NCI-H146 treated with DMSO at 0.1 percent for 48 hours (cell line): ENCODE measurements at regions not wholly inside any gene's neighbourhood (a gene's known extent, or its start where the extent isn't known, plus 50 kb on each side); places are given as distances from the start of the nearest gene placed in this dataset.

Experiments
- DNase-seq: peaks from one replicate; lab custom pipeline; 2025; ENCODE audit not compliant: unreplicated experiment; lab: John Stamatoyannopoulos, UW

DNA sequence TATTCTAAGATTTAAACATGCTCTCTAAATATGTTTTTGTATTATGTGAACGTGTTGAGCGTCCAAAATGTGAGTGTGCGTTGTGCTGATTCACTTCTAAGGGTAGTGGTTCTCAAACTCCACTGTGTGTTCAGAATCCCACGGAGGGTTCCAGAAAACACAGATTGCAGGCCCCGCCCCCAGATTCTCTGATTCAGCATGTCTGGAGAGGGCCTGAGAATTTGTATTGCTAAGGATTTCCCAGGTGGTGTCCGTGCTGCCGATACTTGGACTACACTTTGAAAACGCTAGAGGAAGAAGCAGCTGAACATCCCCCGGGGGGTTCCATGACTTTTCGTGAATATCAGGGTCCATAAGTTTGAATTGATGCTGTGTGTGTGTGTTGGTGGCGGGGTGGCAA lies 1043.2 kb upstream of the WWC1 start:
- DNase-seq, result no peak

DNA sequence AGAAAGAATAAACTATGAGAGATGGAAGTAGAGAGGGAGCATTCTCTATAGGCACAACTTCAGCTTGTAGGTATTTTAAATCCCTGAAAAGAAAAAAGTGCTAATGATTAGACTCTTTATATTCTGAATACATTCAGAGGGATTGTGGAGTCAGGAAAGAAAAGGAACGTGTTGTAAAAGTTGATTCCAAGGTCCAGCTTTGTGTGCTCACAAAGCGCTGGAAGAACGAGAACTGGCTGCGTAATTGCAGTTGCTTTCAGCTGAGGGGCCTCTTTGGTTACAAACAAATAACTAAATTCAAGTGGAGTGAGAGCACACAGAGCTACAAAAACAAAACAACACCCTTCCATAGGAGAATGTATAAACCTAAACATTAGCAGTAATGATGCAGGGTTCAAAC lies 1040.4 kb upstream of the WWC1 start:
- no peak for DNase-seq

DNA sequence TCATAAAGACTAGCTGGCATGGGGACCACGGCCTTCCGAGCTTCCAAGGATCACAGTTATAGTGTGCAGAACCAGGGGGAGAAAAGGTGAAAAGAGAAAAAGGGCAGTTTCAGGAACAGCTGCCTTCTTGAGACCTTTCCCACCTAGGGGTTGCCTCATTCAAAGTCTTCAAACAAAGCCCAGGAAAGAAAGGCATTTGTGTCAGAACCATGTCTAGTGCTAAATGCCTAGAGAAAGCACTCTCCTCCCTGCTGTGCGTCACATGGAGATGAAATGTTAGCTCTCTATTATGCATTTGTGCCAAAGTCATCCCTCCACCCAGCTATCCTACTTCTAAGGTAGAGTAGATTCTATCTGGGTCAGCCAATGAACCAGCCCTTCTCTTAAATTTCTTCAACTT lies 1037.3 kb upstream of the WWC1 start:
- no peak for DNase-seq

DNA sequence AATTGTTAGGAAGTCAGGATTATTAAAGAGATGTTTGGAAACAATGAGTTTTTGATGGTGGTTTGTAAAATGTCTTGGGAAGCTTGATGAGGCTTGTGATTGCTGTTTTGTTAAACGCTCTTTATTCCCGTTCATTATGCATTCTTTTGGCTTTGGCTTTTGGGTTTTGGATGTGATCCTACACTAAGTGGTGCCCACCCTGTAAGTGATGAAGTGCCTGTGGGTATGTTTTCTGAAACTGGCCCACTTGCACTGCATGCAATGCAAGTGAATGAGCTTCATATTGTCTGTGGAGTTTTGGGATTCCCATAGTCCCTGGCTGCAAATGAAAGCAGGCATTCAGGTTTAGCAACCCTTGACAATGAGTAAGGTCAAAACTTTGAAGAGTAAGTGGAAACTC lies 1035.5 kb upstream of the WWC1 start:
- no peak for DNase-seq

DNA sequence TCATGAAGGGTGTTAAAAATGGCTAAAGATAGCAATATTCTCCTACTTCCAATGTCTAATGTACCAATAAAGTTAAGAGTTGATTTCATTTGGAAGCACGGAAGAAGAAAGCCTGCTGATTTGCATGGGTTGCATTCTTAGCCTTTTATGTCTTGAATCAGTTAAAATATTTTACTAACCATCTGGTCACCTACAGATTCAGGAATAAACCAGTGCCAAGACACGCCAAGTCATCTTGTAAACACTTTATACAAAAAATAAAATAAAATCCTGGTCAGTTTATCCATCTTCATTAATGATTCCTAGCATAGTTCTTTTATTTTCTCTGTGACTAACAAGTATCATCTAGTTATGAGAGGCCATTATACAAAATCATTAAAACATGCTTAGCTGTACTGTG lies 1031.6 kb upstream of the WWC1 start:
- no peak for DNase-seq

DNA sequence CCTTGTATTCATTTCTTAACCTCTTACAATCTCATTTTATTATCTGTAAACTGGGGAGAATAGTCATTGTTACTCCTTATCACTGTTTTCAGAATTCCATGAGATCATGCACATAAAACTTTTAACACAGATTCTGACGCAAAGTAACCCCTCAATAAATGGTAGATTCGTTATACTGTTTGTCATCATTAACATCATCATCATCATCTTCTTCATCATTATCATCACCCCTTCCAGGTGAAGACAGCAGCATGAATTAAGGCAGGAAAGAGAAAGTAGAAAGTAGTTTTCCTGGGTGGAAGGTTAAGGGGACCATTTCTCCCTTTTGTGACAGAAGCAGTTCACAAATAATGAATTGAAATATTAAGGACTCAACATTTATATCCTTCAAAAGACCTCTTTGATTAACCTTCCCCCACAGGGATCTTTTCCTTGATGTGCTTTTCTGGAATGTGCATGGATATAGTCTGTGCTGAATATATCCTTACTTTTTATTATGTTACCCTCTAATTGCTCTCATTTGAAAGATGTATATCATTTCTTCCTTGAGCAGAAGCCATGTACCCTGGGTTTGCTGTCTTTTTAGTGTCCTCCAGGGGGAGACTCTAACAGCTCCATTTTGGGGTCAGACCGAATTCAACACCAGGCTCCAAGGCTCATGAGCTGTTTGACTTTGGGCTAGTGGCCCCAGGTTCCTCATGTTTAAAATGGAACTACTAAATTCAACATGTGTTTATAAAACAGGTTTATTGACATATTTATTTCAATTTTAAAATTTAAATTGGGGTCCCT lies 1029.9 kb upstream of the WWC1 start:
- no peak for DNase-seq

DNA sequence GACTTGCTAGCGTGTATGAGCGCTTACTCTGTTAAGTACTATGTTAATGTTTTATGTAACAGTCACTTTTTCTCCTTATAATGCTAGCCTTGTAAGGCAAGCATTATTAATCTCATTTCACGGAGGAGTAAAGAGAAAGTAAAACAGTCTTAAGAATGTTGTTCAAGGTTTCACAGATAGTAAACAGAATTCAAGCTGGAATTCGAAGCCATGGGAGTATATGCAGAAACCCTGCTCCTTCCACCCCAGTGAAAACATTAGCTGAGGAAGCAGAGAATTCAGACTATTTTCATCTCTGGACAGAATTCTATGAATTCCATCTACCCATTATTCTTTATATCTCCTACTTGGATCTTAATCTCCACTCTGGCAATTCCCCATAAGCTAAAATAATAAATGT lies 1028.3 kb upstream of the WWC1 start:
- DNase-seq, result no peak

DNA sequence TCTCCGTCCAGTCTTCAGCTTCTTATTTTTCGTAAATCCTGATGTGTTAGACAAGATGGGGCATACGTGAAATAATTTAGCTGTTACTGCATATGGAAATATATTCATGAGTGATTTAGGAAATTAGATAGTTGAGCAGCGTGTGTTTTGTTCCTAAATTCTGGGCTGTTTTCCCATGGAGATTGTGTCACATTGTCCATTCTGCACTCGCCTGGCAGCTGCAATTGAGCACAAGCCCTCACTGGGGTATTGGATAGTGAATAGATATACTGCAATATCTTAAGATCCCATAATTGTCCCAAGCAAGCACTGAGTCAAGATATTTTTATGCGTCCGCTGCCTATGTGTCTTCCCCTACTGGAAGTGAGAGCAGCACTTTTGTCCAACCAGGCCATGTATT lies 1027.1 kb upstream of the WWC1 start:
- no peak for DNase-seq

DNA sequence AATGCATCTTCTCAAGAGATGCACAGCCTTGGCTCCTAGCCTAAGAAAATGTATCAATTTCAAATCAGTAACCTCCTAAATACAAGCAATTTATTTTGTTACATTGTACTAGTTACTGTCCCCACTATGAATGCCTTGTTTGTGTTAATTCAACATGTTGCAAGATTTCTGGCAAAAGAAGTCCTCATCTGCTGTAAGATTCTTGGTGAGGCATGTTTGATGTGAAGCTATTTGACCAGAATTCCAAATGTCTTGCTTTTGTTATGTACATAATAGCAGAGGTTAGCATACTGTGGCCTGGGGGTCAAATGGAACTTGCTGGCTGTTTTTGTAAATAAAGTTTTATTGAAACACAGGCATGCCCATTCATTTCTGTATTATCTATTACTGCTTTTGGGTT lies 1023.1 kb upstream of the WWC1 start:
- DNase-seq, result no peak

DNA sequence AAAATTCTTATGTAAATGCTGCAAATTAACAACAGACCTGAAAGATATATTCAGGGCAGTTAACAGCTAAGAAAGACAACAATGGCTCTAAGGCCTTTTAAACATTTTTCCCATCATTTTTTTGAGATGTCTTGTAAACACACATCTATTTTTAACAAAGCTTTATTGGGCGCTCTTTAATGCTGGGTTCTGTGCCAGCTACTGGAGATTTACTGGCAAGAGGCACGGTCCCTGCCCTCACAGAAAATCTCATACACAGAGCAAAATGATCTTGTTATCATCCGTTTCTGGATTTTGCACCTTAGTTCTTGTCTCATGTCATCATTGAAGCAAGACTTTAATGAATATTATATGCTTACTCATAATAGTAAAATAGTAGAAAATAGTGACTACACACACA lies 1022.3 kb upstream of the WWC1 start:
- DNase-seq, result no peak

DNA sequence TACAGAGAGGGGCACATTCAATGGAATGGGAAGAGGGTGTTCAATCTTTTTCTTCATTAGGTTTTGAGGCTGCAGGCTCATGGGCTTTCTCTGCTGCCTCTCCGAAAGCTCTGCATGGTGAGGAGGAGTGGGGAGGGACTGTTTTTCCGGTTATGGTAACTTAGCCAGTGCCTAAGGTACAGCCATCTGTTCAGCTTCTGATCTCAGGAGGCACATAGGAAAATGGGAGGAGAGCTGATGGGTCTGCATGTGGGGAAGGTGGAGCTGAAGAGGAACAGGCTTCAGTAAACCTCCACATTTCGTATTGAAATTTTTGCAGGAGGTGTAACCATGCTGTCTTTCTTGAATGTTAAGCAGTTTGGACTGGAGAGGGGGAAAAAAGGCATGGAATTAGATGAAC lies 1020.4 kb upstream of the WWC1 start:
- DNase-seq, result no peak

DNA sequence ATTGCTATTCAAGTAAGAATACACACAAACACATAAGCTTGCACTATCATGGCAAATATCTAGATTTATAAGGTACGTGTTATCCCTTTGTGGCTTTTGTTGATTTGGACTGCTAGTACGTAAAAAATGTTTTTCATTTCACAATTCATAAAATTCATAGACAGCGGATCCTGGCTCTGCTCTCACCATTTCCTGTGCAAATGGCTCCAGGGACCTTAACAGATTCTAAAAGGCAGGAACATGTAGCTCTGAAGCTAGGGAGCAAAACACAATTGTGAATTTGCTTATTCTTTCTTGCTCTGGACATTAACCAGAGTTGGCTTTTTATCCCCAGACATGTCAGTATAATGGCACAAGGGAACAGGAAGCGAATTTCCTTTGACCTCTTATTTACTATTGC lies 1019.9 kb upstream of the WWC1 start:
- no peak for DNase-seq

DNA sequence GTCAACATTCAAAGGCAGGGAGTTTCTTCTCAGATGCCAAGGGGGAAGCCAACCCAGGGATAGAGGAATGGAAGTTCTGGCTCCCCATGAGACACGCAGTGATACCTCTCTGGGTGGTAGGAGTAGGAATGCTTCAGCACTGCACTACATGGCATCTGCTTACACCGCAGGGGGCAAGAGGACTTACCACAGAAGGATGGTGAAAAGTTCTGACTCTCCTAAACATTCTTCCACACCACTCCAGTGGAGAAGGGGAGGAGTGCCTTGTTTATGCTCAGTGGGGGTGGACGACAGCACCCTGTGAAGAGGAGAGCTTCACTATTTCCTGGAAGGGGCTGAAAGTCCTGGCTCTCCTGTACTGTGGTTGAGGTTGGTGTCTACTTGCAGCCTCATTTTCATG lies 1011.3 kb upstream of the WWC1 start:
- DNase-seq, result no peak

DNA sequence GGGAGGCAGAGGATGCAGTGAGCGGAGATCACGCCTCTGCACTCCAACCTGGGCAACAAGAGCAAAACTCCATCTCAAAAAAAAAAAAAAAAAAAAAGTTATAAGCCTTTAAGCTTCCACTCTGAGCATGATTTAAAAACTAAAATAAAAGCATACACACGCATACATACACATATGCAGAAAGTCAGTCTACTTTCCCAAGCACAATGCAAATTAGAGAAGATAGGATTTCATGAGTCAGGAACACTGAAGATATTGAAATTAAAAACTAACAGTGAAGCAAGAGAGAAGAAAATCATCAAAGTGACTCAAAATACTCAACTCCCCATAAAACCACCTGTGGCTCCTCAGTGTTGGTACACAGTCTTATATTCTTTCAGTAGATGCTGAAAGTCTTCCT lies 1009.5 kb upstream of the WWC1 start:
- no peak for DNase-seq

DNA sequence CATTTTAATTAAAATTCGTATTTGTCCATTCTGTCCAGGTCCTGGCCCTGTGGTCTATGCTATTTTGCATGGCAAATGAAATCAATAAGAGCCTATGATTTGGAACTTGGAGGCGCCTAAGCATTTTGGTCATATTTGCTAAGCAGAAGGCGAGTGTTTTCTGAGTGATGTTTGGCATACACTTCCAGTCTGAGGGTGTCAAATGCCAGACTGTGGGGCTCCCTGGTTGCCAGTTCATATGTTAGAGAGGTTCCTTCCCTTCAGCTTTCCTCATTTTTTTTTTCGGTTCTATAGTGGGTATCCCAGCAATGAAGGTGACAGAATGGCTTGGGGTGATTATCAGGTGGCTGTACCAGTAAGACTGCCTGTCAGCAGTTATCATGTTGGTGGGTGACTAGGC lies 1007.8 kb upstream of the WWC1 start:
- DNase-seq, result no peak

DNA sequence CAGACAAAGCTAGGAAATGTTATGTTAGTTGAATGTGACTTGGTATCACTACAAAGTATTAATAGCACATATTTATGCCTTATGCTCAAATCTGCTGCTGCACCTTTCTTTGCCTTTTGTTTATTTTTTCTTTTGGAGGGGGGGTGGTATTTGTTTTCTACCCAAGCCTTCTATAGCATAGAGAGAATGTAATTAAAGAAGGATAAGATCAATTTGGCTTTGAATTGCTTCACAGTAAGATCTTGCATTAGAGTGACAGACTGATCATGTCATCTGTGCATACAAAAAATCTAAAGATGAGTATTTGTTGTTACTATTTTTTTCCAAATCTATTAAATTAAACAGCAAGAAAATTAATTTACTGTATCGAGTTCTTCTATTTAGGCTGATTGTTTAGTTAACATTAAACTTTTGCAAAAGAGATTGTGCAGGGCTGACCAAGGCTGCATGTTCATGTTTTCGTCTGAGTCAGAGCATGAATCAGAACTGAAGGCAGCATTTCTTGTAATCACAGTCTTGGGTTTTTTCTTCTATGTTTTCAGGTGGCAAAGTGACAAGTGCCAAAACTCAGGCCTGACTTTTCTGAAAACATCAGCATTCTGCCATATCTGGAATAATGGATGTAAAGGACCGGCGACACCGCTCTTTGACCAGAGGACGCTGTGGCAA lies 1007.1 kb upstream of the WWC1 start:
- DNase-seq, result no peak

DNA sequence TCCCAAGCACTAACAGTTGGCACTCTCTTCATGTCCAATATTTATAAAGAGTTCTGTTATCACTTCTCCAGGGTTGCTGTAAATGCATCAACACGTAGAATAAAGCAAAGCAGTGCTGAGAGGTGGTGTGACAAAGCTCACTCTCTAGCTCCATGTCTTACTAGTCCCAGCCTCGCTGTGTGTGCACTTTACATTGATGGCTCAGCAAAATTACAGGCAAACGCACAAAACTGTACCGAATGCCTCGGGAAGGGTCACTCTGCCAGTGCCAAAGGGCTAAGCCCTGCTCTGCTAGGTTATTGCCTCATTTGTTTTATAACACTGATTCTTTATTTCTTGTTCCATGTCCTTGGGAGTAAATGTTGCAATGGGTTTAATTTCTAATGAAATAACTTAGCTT lies 1005.9 kb upstream of the WWC1 start:
- DNase-seq, result no peak

DNA sequence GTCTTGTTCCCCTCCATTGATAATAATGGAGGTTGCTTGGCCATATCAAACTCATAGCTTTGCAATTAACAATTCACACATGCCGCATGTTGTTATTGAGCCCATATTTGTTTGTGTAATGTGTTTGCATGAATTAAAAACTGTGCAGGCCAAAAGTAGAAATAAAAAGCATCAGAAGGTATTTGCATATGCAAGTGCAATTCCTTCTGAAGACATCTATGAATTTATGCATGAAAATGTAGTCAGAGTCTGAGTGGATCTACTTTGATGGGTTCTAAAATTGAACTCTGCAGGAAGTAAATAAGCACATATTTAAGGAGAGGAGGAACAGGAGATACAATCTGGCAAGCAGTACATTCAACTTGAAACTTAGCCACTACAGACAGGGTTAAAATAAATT lies 1004.6 kb upstream of the WWC1 start:
- DNase-seq, result no peak

DNA sequence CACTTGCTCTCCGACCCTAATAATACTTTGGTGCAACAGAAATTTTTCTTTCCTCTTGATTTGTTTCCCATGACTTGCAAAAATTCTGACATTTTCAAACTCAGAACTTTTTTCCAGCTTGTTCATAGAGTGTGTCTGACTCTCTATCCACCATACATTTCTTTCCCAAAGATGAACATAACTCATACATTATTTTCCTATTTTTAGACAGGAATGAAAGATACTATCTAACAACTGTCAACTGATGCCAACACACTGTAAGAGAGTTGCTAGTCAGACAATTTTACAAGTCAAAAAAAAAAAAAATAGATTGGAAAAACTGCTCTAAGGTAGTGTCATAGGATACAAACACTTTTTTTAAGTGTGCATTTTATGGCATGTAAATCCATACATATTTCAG lies 1001.0 kb upstream of the WWC1 start:
- DNase-seq, result no peak

DNA sequence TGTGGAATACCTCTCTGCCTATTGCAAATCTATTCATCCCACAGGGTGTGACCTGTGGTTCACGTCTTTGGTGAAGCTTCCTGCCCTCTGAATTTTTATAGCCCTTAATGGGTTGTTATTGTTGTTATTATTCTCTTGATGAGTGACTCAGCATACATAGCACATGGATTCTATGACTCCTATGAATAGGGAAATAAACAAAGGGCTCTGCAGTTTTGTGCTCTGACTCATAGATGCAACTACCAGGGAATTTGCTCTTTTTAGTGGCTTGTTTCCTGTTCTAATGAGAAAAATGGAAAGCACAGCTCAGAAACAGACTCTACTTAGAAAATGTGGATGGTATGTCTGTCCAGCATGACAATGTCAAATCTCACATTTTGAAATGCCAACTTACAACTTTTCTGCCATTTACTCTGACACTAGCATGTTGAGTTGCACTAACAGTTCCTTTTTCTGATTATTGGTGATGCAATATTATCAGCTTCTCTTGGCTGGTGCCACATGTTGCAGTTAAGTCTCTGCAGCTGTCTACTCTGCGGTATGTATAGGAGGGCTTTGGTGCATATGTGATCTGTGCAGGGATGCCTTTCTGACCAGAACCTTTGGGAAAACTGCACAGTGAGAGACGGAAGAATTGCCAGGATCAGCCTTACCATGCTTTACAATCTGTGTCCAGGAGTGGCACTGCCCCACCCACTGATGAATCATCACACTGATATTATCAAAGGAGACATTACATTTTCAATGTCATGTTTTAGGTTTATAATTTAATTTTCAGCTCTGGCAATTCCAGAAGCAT lies 996.4 kb upstream of the WWC1 start:
- no peak for DNase-seq

DNA sequence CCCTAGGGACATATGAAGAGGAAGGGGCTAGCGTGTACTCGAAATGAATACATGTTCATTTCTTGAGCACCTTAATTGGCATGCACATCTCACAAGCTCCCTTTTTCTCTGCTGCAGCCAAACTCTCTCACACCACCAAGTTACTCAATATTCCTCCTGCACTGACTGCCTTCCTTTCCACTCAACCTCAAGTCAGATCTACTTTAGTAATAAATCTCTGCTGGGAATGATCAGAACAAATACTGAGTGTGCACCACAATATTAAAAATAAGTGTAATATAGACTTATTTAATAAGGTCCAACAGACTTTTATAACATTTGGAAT lies 995.8 kb upstream of the WWC1 start:
- DNase-seq, result no peak

DNA sequence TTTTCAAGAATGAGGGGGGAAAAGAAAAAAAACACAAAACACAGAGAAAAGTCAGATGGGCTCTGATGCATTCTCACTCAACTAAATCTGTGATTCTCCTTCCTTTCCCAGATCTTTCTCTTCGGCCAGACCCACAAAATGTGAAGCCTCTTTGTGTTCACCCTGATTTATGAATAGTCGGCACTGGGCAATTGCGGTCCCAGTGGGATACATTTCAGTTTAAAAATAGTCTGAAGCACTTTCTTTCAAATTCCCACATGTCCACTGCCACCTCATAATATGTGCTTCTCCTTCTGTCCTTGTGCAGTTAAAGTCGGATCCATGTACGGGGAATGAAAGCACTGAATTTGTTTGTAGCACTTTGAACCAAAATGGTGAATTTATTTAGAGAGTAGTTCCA lies 995.4 kb upstream of the WWC1 start:
- DNase-seq, result no peak
